DMS 273 (cell line): ENCODE measurements at regions not wholly inside any gene's neighbourhood (a gene's known extent, or its start where the extent isn't known, plus 50 kb on each side); places are given as distances from the start of the nearest gene placed in this dataset.

Source experiments
- DNase-seq: peaks from one replicate; lab custom pipeline; 2025; ENCODE audit not compliant: unreplicated experiment; lab: John Stamatoyannopoulos, UW

- DNase-seq: no peak
Observed at GRCh38 chr3:117728226-117728625, 1018.6 kb downstream of the TUSC7 start.

- no peak for DNase-seq
Observed at GRCh38 chr3:117734496-117734895, 1024.9 kb downstream of the TUSC7 start.

GRCh38 chr3:117735481-117736101, 1026.0 kb downstream of the TUSC7 start:
- no peak for DNase-seq

GRCh38 chr3:117736846-117737245, 1027.3 kb downstream of the TUSC7 start:
- no peak for DNase-seq

GRCh38 chr3:117743993-117744392, 1034.4 kb downstream of the TUSC7 start:
- DNase-seq: no peak

GRCh38 chr3:117744935-117745334, 1035.4 kb downstream of the TUSC7 start:
- DNase-seq: no peak

GRCh38 chr3:117745516-117745915, 1035.9 kb downstream of the TUSC7 start:
- no peak for DNase-seq

- DNase-seq: peak; percentile 20
Observed at GRCh38 chr3:117746066-117746465, 1036.5 kb downstream of the TUSC7 start.

GRCh38 chr3:117748131-117748530, 1038.6 kb downstream of the TUSC7 start:
- DNase-seq: no peak

- DNase-seq: no peak
Observed at GRCh38 chr3:117750674-117751269, 1041.2 kb downstream of the TUSC7 start.

- no peak for DNase-seq
Observed at GRCh38 chr3:117751651-117752050, 1042.1 kb downstream of the TUSC7 start.

- peak; percentile 36 for DNase-seq
Observed at GRCh38 chr3:117752984-117753717, 1043.6 kb downstream of the TUSC7 start.

- no peak for DNase-seq
Observed at GRCh38 chr3:117754058-117754457, 1044.5 kb downstream of the TUSC7 start.

- DNase-seq: no peak
Observed at GRCh38 chr3:117754841-117755240, 1045.3 kb downstream of the TUSC7 start.

GRCh38 chr3:117756563-117756962, 1047.0 kb downstream of the TUSC7 start:
- peak; percentile 96 for DNase-seq

GRCh38 chr3:117761703-117762620, 1052.4 kb downstream of the TUSC7 start:
- DNase-seq: no peak

GRCh38 chr3:117762621-117763037, 1053.0 kb downstream of the TUSC7 start:
- DNase-seq: no peak

- DNase-seq: no peak
Observed at GRCh38 chr3:117763561-117763960, 1054.0 kb downstream of the TUSC7 start.

- DNase-seq: no peak
Observed at GRCh38 chr3:117768581-117768980, 1059.0 kb downstream of the TUSC7 start.

- no peak for DNase-seq
Observed at GRCh38 chr3:117774130-117774529, 1064.6 kb downstream of the TUSC7 start.

- no peak for DNase-seq
Observed at GRCh38 chr3:117786349-117786748, 1076.8 kb downstream of the TUSC7 start.
